ENCODE measurements at regions not wholly inside any gene's neighbourhood (a gene's known extent, or its start where the extent isn't known, plus 50 kb on each side); places are given as distances from the start of the nearest gene placed in this dataset.
A peak's percentile ranks its signal among the peaks of the same experiment; 100 is the strongest.
"Not testable (repeated sequence)": the region's sequence is repeated elsewhere in the genome, so short reads cannot be mapped to it uniquely, and the experiment has no call there.

- no peak for DNase-seq
These were observed 50.0 kb upstream of the ACYP2 start for GRCh38 chr2:54065411-54065810.

DNA sequence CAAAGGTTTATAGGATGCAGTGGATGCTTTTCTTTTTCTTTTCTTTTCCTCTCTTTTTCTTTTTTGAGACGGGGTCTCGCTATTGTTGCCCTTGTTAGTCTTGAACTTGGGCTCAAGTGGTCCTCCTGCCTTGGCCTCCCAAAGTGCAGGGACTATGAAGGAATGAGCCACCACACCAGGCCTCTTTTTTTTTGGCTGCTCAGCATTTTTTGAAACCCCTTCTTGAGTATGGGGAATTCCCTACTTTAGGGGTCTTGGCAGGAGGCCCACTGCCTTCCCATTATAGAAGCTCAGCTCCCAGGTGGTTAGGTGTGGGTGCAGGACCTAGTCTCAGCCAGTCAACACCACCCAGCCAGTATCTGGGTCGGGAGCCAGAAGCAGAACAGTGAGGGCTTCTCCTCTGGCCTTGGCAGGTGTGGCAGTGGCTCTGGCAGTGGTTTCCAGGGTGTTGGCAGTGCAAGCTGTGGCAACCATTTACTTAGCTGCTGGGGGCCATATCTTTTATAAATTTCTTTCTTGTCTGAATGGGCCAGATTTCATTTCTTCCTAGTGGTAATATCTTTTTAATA lies 51.4 kb upstream of the ACYP2 start:
- DNase-seq = no peak

GRCh38 chr2:54062401-54062800 lies 53.0 kb upstream of the ACYP2 start:
- no peak for DNase-seq

GRCh38 chr2:54061272-54061671 lies 54.1 kb upstream of the ACYP2 start:
- DNase-seq = no peak

GRCh38 chr2:54059986-54060385 lies 55.4 kb upstream of the ACYP2 start:
- DNase-seq = no peak

GRCh38 chr2:54059504-54059903 lies 55.9 kb upstream of the ACYP2 start:
- no peak for DNase-seq

- no peak for DNase-seq
These were observed 57.0 kb upstream of the ACYP2 start for GRCh38 chr2:54058449-54058848.

DNA sequence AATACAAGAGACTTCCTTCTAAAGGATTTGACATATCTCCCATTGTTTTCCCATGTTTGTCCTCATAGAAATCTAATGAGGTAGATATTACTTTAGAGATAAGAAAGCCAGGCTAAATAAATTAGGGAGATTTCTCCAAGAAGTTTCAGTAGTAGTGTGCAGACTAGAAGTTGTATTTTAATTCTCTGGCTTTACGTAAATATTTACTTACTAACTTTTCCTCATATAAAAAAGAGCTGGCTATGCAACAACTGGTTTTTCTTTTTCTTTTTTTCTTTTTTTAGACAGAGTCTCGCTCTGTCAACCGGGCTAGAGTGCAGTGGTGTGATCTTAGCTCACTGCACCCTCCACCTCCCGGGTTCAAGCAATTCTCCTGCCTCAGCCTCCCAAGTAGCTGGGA lies 60.6 kb upstream of the ACYP2 start:
- no peak for DNase-seq

- no peak for DNase-seq
These were observed 61.1 kb upstream of the ACYP2 start for GRCh38 chr2:54054271-54054670.

DNA sequence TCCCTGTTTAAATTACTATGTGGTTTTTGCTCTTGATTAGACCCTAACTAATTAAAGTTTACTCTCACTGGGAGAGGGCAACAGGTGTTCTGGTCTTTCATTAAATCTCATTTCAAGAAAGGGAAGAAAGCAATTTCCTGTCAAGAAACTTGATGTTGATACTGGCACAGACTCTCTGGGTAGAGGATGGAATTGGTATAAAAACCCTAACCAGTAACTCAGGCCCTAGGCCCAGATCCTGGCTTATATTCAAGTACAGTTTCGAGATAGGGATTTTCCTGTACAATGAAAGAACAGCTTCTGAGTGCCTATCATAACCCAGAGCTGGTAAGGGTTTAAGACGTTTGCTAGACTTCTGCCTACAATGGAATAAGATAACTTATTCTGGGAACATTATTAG lies 61.6 kb upstream of the ACYP2 start:
- DNase-seq = no peak

GRCh38 chr2:54052825-54053718 lies 62.3 kb upstream of the ACYP2 start:
- DNase-seq = no peak

DNA sequence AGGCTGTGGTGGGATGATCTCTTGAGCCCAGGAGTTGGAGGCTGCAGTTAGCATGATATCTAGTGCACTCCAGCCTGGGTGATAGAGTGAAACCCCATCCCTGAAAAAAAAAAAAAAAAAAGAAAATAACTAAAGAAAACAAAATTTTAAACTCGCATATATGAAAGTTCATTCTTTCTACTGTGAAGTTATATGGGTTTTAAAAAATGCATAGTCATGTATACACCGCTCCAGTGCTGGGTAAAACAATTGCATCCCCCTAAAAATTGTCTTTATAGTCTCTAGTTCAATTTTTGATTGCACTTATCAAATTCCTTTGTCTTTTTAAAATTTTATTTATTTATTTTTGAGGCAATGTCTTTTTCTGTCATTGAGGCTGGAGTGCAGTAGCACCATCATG lies 65.0 kb upstream of the ACYP2 start:
- no peak for DNase-seq

- no peak for DNase-seq
These were observed 66.0 kb upstream of the ACYP2 start for GRCh38 chr2:54049365-54049764.

- DNase-seq = not testable (repeated sequence)
These were observed 66.5 kb upstream of the ACYP2 start for GRCh38 chr2:54048896-54049295.

- DNase-seq = peak; percentile 20
These were observed 67.2 kb upstream of the ACYP2 start for GRCh38 chr2:54048117-54048785.

DNA sequence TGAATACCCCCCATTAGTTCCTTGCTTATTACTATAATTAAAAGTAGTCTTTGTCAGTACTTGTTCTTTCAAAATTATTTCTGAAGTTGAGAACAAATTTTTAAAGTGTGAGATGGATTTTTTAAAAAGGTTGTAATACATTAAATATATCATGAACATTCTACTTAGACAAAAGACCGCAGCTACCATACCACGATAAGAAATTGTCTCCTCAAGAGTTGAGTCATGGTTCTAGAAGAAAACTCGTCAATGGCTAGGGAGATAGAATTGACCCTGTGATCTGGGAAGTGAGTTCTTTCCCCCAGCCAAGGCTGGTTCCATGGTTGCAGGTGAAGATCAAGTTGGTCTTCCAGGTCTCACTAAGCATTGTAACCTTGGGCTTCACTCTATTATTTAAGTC lies 67.8 kb upstream of the ACYP2 start:
- DNase-seq = no peak

GRCh38 chr2:54047091-54047490 lies 68.3 kb upstream of the ACYP2 start:
- DNase-seq = no peak

- no peak for DNase-seq
These were observed 72.3 kb upstream of the PSME4 start for GRCh38 chr2:54042897-54043620.

DNA sequence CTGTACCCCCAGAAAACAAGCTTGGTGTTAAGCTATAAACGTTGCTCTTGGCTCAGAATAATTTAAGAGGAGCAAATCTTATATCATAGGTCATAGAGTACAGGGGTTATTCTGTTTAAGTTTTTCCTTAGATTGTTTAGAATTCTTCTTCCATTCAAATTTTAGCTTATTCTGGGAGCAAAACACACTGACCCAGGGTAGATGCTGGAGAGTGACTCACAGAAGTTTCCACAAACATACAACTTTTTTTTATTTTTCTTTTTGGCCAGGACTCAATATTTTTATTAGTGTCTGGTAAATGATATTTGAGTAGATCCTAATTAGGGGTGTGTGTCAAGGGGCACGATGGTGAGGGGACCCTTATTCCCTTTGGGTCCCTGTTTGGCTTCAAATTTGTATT lies 71.5 kb upstream of the PSME4 start:
- DNase-seq = no peak

GRCh38 chr2:54041135-54041534 lies 70.3 kb upstream of the PSME4 start:
- peak; percentile 31 for DNase-seq

DNA sequence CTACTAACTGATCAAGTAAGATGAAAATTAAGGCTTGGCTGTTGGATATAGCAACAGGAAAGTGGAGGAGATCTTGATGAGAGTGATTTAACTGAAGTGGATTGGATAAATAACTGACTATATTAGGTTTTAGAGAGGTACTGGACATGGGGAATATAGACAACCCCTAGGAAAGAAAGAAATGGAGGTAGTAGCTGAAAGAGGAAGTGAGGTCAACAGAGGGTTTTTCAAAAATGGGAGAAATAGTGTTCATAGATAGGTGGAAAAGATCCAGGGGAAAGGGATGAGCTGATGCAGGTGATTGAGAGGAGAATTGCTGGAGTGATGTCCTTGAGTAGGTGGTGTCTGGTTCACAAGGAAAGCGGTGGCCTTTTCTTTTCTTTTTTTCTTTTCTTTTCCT lies 69.9 kb upstream of the PSME4 start:
- DNase-seq = no peak

- no peak for DNase-seq
These were observed 69.5 kb upstream of the PSME4 start for GRCh38 chr2:54040250-54040649.

DNA sequence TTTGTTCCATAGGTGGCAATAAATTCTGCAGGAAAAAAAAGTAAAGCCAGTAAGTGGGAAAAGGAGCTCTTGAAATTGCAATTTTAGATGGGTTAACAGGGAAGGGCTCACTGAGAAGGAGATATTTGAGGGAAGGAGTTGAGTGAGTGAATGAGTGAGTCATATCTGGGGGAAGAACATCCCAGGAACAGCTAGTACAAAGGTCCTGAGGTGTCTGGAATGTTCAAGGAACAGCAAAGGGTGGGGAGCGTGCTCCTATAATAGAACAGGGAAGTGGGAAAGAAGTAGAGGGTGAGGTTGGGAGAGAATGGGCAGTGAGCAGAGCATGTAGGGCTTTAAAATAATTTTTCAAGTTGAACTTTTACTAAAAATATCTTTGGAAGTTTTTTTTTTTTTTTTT lies 68.0 kb upstream of the PSME4 start:
- DNase-seq = no peak
